ENCODE measurements at regions not wholly inside any gene's neighbourhood (a gene's known extent, or its start where the extent isn't known, plus 50 kb on each side); places are given as distances from the start of the nearest gene placed in this dataset.
A peak's percentile ranks its signal among the peaks of the same experiment; 100 is the strongest.

DNA sequence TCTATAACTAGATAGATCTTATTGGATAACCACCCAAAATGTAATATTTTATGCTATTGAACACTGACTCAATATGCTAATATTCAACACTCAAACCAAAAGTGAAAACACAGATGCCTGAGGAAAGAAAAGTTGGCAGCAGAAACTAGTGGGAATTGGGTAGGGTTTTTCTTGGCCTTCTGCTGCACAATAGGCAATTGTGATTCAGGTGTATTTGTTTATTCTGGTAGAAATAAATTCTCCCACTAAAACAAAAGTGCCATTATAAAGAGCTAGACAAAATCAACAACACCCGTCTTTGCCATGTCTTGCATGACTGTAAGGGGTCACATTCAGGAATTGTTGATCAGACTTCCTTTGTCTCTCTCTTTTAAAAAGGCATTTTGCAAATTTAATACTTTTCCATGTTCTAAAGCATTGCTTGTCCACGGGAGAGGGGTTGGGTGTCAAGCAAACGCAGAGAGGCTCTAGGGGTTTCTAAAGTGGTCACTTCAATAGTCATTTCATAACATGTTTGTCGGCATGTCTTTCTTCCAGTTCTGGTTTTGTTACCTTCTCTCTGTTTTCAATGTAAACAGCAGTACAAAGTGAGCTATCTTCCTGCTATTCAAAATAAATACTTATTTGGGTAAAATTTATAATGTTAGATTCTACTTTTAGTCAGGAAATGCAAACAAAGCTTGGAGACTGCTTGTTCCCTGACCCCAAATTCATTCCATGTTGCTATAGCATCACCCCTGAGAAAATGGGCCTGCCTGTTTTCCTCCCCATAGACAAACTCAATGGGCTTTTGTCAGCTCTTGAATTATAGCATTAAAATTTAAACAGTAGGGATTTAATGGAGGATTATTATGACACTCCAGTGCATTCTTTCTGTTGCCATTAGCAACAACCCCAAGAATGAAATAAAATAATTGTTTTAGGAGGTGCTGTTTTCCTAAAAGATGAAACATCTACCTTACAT, 217.0 kb upstream of the CCN2 start:
- H3K9me3 ChIP-seq, result no peaks in the 10 kb centered on the region
- WGBS, 2 donors, result 17 to 22% methylated on average over 4 of the region's 4 CpGs
- intact Hi-C loops (cut with DNase I), result no loop called here
- TF ChIP-seq, protein P1, sequence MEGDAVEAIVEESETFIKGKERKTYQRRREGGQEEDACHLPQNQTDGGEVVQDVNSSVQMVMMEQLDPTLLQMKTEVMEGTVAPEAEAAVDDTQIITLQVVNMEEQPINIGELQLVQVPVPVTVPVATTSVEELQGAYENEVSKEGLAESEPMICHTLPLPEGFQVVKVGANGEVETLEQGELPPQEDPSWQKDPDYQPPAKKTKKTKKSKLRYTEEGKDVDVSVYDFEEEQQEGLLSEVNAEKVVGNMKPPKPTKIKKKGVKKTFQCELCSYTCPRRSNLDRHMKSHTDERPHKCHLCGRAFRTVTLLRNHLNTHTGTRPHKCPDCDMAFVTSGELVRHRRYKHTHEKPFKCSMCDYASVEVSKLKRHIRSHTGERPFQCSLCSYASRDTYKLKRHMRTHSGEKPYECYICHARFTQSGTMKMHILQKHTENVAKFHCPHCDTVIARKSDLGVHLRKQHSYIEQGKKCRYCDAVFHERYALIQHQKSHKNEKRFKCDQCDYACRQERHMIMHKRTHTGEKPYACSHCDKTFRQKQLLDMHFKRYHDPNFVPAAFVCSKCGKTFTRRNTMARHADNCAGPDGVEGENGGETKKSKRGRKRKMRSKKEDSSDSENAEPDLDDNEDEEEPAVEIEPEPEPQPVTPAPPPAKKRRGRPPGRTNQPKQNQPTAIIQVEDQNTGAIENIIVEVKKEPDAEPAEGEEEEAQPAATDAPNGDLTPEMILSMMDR (IDR thresholded peaks at IDR 0.05), result no peak
- TF ChIP-seq POLR2A (IDR thresholded peaks at IDR 0.05), result no peak
- DNase-seq, result no peak
- no peaks in the 10 kb centered on the region for H3K27me3 ChIP-seq
- H3K27ac ChIP-seq, result peak overlapping the region in 1 of 3 donors; percentile 2
- H3K4me1 ChIP-seq, result peaks cover 0 to 5% of the 10 kb centered on the region in 2 donors
- H3K36me3 ChIP-seq, result no peaks in the 10 kb centered on the region
- H3K4me3 ChIP-seq (replicated peaks in 1 of 3), result no peak overlapping the region

DNA sequence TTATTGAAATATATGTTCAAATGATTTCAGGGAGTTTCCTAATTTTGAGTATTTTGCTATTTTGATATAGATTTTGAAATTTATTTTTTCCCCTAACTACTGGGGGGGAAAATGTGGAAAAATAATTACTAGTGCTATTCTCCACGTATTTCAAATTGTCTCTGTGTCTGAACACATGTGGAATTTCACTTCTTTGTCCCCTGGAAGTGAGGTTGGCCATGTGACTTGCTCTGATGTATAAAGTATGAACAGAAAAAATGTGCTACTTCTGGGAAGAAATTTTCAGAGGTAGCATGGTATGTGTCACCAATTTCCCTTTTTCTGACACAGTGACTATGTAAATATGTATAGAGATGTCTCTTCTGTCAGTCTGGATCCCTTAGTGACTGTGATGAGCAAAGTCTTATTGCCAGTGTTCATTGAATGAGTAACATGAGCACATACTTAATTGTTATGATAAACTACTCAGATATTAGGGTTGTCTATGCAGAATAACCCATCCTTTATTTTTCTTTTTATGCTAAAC, 215.4 kb upstream of the CCN2 start:
- Histone ChIP-seq H3K4me3 (replicated peaks in 1 of 3) (no peak overlapping the region), H3K9me3 (no peaks in the 10 kb centered on the region), H3K4me1 (peaks cover 0 to 5% of the 10 kb centered on the region in 2 donors), H3K27me3 (no peaks in the 10 kb centered on the region), H3K36me3 (no peaks in the 10 kb centered on the region), H3K27ac (no peak overlapping the region)
- TF ChIP-seq POLR2A (IDR thresholded peaks at IDR 0.05), result no peak
- TF ChIP-seq, protein P1 (IDR thresholded peaks at IDR 0.05), result no peak
- no peak for DNase-seq
- WGBS, 2 donors, result 78 to 84% methylated on average over 1 of the region's 1 CpG
- intact Hi-C loops (cut with DNase I), result no loop called here

DNA sequence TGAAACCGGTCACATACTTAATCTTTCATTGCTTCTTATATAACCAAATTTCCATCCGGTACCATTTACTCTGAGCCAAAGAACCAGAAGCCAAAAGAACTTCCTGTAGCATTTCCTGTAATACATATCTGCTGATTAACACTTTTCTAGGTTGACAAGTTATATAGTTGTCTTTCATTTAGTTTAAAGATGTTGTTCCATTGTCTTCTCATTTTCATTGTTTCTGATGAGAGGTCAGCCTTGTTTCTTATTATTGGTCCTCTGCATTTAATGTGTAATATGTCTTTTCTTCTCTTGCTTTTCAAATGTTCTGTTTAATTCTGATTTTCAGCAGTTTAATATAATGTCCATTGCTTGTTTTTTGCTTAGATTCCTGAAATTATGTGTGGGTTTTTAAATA, 214.5 kb upstream of the CCN2 start:
- TF ChIP-seq POLR2A (IDR thresholded peaks at IDR 0.05), result no peak
- TF ChIP-seq, protein P1 (IDR thresholded peaks at IDR 0.05), result no peak
- Histone ChIP-seq H3K36me3 (no peaks in the 10 kb centered on the region), H3K27ac (no peak overlapping the region), H3K4me3 (replicated peaks in 1 of 3) (no peak overlapping the region), H3K27me3 (no peaks in the 10 kb centered on the region), H3K4me1 (peaks cover 0 to 5% of the 10 kb centered on the region in 2 donors), H3K9me3 (no peaks in the 10 kb centered on the region)
- intact Hi-C loops (cut with DNase I), result no loop called here
- WGBS, 2 donors, result 75 to 86% methylated on average over 2 of the region's 2 CpGs
- no peak for DNase-seq

DNA sequence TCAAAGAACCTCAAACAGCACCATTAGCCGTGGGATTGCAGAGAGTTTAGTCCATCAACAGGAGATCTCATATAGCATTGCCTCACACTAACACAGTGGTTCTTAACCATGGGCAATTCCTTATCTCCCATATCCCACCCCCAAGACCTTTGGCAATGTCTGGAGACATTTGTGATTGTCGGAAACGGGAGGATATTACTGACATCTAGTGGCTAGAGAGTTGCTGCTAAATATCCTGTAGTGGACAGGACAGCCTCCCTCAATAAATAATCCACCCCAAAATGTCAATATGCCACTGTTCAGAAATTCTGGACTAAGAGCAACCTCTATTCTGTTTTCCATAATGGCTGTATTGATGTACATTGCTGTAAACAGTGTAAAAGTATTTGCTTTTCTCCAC, 210.1 kb upstream of the CCN2 start:
- DNase-seq, result no peak
- H3K36me3 ChIP-seq, result no peaks in the 10 kb centered on the region
- no peaks in the 10 kb centered on the region for H3K27me3 ChIP-seq
- H3K4me1 ChIP-seq, result no peaks in the 10 kb centered on the region
- intact Hi-C loops (cut with DNase I), result loop anchor here (5.0 kb wide), 1 partner anchor 239 kb away; no protein-coding TSS in a partner anchor
- H3K4me3 ChIP-seq (replicated peaks in 1 of 3), result no peak overlapping the region
- H3K9me3 ChIP-seq, result no peaks in the 10 kb centered on the region
- no peak overlapping the region for H3K27ac ChIP-seq
- TF ChIP-seq, protein P1 (IDR thresholded peaks at IDR 0.05), result peak in 5 of 6 experiments; percentile 46 to 70 (median 60)
- TF ChIP-seq POLR2A (IDR thresholded peaks at IDR 0.05), result no peak
- WGBS, 2 donors, result 36 to 41% methylated on average over 3 of the region's 3 CpGs

Measured in thyroid gland (tissue), 4 donors.